ENCODE measurements at regions not wholly inside any gene's neighbourhood (a gene's known extent, or its start where the extent isn't known, plus 50 kb on each side); places are given as distances from the start of the nearest gene placed in this dataset.

GRCh38 chr5:123885081-123885480 is 373.1 kb downstream of the CSNK1G3 start:
- DNase-seq, result no peak

GRCh38 chr5:123882965-123883345 is 371.0 kb downstream of the CSNK1G3 start:
- DNase-seq, result no peak

GRCh38 chr5:123882319-123882964 is 370.5 kb downstream of the CSNK1G3 start:
- no peak for DNase-seq

DNA sequence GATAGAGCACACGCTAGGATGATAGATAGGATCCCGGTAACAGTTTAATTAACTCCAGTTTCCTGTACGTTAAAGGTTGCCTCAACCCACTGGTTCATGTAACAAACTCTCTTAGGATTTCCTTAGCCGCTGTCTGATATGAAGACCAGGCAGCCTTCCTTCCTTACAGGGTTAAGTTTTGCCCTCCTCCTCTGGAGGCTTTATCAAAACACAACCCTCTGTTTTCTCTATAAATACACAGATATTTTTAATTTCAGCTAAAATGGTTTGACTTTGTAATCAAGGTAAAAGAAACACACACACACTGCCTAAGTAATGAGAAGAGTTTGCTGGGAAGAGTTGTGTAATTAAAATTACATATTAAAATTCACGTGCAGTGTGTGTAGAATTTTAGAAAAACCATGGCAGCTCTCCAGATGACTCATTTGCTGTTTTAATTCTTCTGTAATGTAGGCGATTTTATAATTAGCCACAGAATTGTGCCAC is 369.8 kb downstream of the CSNK1G3 start:
- DNase-seq, result no peak

- DNase-seq, result no peak
Observed at GRCh38 chr5:123880875-123881274, 368.9 kb downstream of the CSNK1G3 start.

- no peak for DNase-seq
Observed at GRCh38 chr5:123879071-123879470, 367.1 kb downstream of the CSNK1G3 start.

GRCh38 chr5:123876276-123876790 is 364.4 kb downstream of the CSNK1G3 start:
- DNase-seq, result no peak

GRCh38 chr5:123875561-123876275 is 363.7 kb downstream of the CSNK1G3 start:
- DNase-seq, result no peak

DNA sequence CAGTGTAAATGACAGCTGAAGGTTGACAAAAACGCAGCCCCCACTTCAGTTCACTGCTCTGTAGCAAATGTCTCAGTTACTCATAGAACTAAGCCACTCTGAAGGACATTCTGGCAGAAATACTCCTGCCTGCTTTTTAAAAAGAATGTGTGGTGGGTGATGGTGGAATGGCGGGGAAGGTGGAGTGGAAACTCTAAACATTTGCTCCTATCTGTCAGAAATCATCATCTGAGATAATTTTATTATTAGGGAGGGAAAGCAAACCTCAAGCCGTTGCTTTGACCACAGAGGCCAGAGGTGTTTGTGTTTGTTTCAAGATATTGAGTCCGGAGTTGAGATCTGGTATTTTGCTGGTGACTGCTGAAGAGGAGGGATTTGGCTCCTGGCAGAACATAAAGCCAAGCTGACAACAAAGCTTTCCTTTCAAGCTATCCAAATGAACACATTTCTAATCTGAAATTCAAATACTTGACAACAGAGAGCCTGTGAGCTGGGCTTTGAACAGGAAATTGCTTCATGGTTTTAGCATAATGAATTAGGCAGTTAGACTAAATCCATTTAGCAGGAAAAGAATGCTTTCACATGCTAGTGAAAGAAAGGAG is 362.7 kb downstream of the CSNK1G3 start:
- DNase-seq, result peak in 1 of 2 experiments; percentile 17

GRCh38 chr5:123873846-123874245 is 361.9 kb downstream of the CSNK1G3 start:
- DNase-seq, result no peak

DNA sequence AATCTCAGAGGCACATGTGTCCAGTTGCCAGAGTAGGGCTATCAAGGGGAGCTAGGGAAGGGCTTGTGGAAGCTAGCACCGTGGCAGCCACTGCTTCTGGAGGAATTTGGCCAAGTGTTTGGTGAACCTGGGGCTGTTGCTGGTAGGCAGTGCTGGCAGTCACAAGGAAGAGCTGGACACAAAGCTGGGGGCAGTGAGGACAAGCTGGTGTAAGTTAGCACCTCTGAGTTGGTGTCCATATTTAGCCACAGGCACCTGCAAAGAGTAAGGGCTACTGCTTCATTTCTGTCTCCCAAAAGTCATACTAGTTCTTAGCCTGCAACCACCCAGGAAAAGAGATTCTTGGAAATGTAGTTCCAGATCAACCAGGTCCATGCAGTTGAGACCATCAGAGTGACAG is 359.4 kb downstream of the CSNK1G3 start:
- DNase-seq, result no peak

- DNase-seq, result no peak
Observed at GRCh38 chr5:123868881-123869280, 356.9 kb downstream of the CSNK1G3 start.

DNA sequence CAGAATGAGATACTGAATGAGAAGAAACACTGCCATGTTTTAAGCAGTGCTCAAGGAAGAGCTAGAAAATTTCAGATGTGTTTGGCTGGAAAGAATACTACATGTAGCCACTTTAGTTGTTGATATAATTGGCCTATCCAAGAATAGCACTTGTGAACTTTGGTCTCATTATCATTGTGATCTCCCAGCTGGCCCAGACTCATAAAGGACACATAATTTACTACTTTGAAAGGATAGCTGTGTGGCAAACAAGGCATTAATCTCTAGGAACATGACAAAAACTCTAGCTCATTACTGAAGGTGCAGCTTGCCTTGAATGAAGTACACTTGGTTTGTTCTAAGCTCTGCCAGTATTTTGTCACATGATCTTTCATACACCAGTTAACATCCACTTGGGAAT is 356.3 kb downstream of the CSNK1G3 start:
- DNase-seq, result peak in 1 of 2 experiments; percentile 13

- no peak for DNase-seq
Observed at GRCh38 chr5:123865641-123866040, 353.7 kb downstream of the CSNK1G3 start.

DNA sequence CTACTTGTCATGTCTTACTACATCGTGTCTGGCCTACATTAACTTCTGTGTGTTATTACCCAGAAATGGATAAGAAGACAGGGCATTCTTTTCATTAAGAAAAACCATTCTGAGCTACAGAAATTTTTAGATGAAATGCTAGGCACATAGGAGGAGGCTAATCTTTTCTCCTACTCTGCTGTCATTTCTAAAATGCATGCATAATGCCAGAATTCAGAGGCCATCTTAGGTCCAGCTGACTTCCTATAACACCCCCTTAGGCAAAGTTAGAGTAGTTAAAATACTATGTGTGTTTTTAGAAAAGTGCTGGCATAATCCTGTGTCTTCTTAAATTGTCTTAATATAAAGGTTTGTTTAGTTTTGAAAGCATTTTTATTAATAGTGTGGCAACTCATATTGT is 352.6 kb downstream of the CSNK1G3 start:
- DNase-seq, result no peak

DNA sequence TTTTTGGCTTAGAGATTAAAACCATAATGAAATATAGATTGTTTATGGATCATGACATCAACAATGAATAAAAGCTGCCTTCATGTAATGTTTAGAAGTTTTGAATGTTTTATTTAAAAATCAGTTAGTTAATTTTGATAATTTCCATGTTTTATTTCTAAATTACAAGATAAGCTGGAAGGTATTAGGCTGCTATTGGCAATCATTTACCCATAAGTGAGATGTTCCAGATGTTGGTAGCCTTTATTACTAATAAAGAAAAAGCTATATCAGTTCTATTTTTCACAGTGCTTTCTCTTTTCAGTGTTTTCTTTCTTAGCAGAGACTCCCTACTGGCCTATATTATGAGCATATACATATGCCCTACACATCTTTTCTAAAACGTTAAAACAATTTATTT is 347.0 kb downstream of the CSNK1G3 start:
- no peak for DNase-seq

- DNase-seq, result no peak
Observed at GRCh38 chr5:123856766-123857165, 344.8 kb downstream of the CSNK1G3 start.

DNA sequence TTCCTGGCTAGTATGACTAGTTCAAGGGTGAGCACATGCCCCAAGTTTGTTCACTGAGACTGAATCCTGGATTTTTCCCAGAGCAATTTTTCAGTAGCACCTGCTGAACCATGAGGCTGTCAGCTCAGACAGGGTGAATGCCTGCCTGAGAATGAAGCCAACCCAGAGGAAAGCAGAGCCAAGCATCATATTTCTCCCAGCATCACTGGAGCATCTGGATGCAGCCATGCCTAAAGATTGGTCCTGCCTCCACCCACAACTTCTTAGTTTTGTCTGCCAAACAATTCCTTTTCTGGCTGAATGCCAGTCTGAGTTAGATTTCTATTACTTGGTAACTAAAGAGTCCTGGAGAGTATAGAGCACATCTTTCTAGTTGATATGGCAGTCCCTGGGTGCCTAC is 343.6 kb downstream of the CSNK1G3 start:
- peak in 1 of 2 experiments; percentile 33 for DNase-seq

- DNase-seq, result no peak
Observed at GRCh38 chr5:123845356-123846100, 333.6 kb downstream of the CSNK1G3 start.

- DNase-seq, result no peak
Observed at GRCh38 chr5:123844873-123845272, 332.9 kb downstream of the CSNK1G3 start.

GRCh38 chr5:123835421-123835820 is 323.4 kb downstream of the CSNK1G3 start:
- DNase-seq, result no peak

DNA sequence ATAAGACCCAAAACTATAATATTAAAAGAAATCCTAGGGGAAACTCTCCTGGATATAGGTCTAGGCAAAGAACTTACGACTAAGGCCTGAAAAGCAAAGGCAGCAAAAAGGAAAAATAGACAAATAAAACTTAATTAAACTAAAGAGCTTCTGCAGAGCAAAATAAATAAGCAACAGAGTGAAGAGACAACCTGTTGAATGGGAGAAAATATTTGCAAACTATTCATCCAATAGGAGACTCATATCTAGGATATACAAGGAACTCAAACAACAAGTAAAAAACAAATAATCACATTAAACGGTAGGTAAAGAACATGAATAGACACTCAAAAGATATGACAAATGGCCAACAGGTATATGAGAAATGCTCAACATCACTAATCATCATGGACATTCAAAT is 318.6 kb downstream of the CSNK1G3 start:
- DNase-seq, result no peak

- DNase-seq, result no peak
Observed at GRCh38 chr5:123827811-123828210, 315.8 kb downstream of the CSNK1G3 start.
